ENCODE measurements at regions not wholly inside any gene's neighbourhood (a gene's known extent, or its start where the extent isn't known, plus 50 kb on each side); places are given as distances from the start of the nearest gene placed in this dataset.

GRCh38 chr4:54402880-54403480 is 173.9 kb downstream of the PDGFRA start:
- no peak for TF ChIP-seq MAZ (IDR thresholded peaks at IDR 0.05; ENCODE audit: borderline replicate concordance, low read depth, low read length)
- TF ChIP-seq JUN (IDR thresholded peaks at IDR 0.05): no peak
- TF ChIP-seq MAFK (IDR thresholded peaks at IDR 0.05; ENCODE audit: partially characterized antibody): no peak
- TF ChIP-seq CTCF (IDR thresholded peaks at IDR 0.05): no peak
- TF ChIP-seq PHF8 (IDR thresholded peaks at IDR 0.05; ENCODE audit: borderline replicate concordance, low read depth): no peak
- TF ChIP-seq KDM5A (IDR thresholded peaks at IDR 0.05): no peak
- TF ChIP-seq POLR2A (IDR thresholded peaks at IDR 0.05; ENCODE audit: low read length): no peak
- no peak for TF ChIP-seq ZFP36 (IDR thresholded peaks at IDR 0.05; ENCODE audit: borderline replicate concordance, partially characterized antibody)
- no peak for TF ChIP-seq EP300 (IDR thresholded peaks at IDR 0.05)
- no peak for TF ChIP-seq EHMT2 (IDR thresholded peaks at IDR 0.05; ENCODE audit: low read depth)
- TF ChIP-seq MYC (IDR thresholded peaks at IDR 0.05; ENCODE audit: borderline replicate concordance, low read length): no peak
- TF ChIP-seq HMGXB4 (CRISPR knock-in tag; IDR thresholded peaks at IDR 0.05; ENCODE audit: borderline replicate concordance): no peak
- TF ChIP-seq RAD21 (conservative IDR thresholded peaks at IDR 0.05 in 1 of 2, IDR thresholded peaks at IDR 0.05 in 1 of 2): no peak

Measured in A549 (cell line).